ENCODE measurements at regions not wholly inside any gene's neighbourhood (a gene's known extent, or its start where the extent isn't known, plus 50 kb on each side); places are given as distances from the start of the nearest gene placed in this dataset.

- TF ChIP-seq ZNF788 (CRISPR knock-in tag; IDR thresholded peaks at IDR 0.05; ENCODE audit: borderline replicate concordance) (no peak), ISX (CRISPR knock-in tag; conservative IDR thresholded peaks at IDR 0.05) (no peak)
Observed at GRCh38 chr16:61590577-61590976, 445.7 kb downstream of the CDH8 start (continued).

- CTCF ChIA-PET (ENCODE audit: low intra/inter-chr PET ratio, low total read pairs), result no interaction called here
- no TSS peak for BruUV-seq (replicated peaks)
Observed at GRCh38 chr16:61587526-61587925, 448.7 kb downstream of the CDH8 start.

More at GRCh38 chr16:61587526-61587925, 448.7 kb downstream of the CDH8 start:
- H4K20me1 ChIP-seq (ENCODE audit: insufficient read depth, low read length), result no peaks in the 10 kb centered on the region
- intact Hi-C loops (cut with micrococcal nuclease; ENCODE audit: unreplicated experiment) (no loop called here), in situ Hi-C loops (cut with HindIII; ENCODE audit: extremely low pct_ligation_motif_present, low pct_unique_long_range_greater_than_20kb) (no loop called here)
- no peak for TF ChIP-seq TOE1 (CRISPR knock-in tag; IDR thresholded peaks at IDR 0.05)
- no peak for TF ChIP-seq ZSCAN12 (CRISPR knock-in tag; IDR thresholded peaks at IDR 0.05)
- TF ChIP-seq NFAT5 (CRISPR knock-in tag; IDR thresholded peaks at IDR 0.05), result no peak
- no peak for TF ChIP-seq HOXA5 (CRISPR knock-in tag; IDR thresholded peaks at IDR 0.05)
- TF ChIP-seq FOSL2 (CRISPR knock-in tag; IDR thresholded peaks at IDR 0.05), result no peak
- no peak for TF ChIP-seq GFI1 (CRISPR knock-in tag; IDR thresholded peaks at IDR 0.05; ENCODE audit: borderline replicate concordance)
- TF ChIP-seq SSRP1 (CRISPR knock-in tag; IDR thresholded peaks at IDR 0.05), result no peak
- no peak for TF ChIP-seq TBP (CRISPR knock-in tag; IDR thresholded peaks at IDR 0.05)
- TF ChIP-seq ZNF180 (CRISPR knock-in tag; IDR thresholded peaks at IDR 0.05; ENCODE audit: borderline replicate concordance, low read depth), result no peak
- TF ChIP-seq XRCC5 (optimal IDR thresholded peaks at IDR 0.05; ENCODE audit: low read length), result no peak
- TF ChIP-seq ZNF800 (CRISPR knock-in tag; IDR thresholded peaks at IDR 0.05), result no peak
- no peak for TF ChIP-seq ZNF746 (CRISPR knock-in tag; IDR thresholded peaks at IDR 0.05)
- no peak for TF ChIP-seq KMT2B (CRISPR knock-in tag; IDR thresholded peaks at IDR 0.05)
- TF ChIP-seq REL (CRISPR knock-in tag; conservative IDR thresholded peaks at IDR 0.05), result no peak
- H3K27me3 ChIP-seq (ENCODE audit: control insufficient read depth in 1 of 2, insufficient read depth in 2 of 2, low read length in 2 of 2), result no peaks in the 10 kb centered on the region
- ATAC-seq, result no peak
- no peak overlapping the region for H2AFZ ChIP-seq (ENCODE audit: low read length)
- H3K27ac ChIP-seq (ENCODE audit: extremely low read length, insufficient read depth, low read length), result no peak overlapping the region
- H3K9me3 ChIP-seq (ENCODE audit: low read length), result peaks cover 76% of the 10 kb centered on the region
- no peaks in the 10 kb centered on the region for H3K4me1 ChIP-seq (ENCODE audit: insufficient read depth, low read length)
- POLR2A ChIA-PET, result no interaction called here
- no peak for FAIRE-seq
- 0% methylated on average over 2 of the region's 2 CpGs for WGBS (ENCODE audit: low lambda C conversion rate)
- DNase-seq (ENCODE audit: low spot score), result no peak
- no peaks in the 10 kb centered on the region for H3K79me2 ChIP-seq (ENCODE audit: insufficient read depth, low read length)
- no peak overlapping the region for H3K4me3 ChIP-seq (replicated peaks in 1 of 3; ENCODE audit: insufficient read depth in 1 of 3, low read depth in 2 of 3, low read length in 3 of 3)
- no peak overlapping the region for H3K9ac ChIP-seq (ENCODE audit: insufficient read depth, low read depth, low read length)
- no peaks in the 10 kb centered on the region for H3K36me3 ChIP-seq (replicated peaks in 1 of 2; ENCODE audit: control insufficient read depth in 1 of 2, insufficient read depth in 2 of 2, low read length in 2 of 2)
- no peak overlapping the region for H3K4me2 ChIP-seq (ENCODE audit: low read depth, low read length)

Measured in HepG2 (cell line).